NCI-H2171 (cell line): ENCODE measurements at regions not wholly inside any gene's neighbourhood (a gene's known extent, or its start where the extent isn't known, plus 50 kb on each side); places are given as distances from the start of the nearest gene placed in this dataset.

Experiments used
- DNase-seq: peaks from one replicate; lab custom pipeline; 2025; lab: John Stamatoyannopoulos, UW

GRCh38 chr15:81483496-81483895 is 109.5 kb upstream of the TMC3 start:
- no peak for DNase-seq

- no peak for DNase-seq
These were observed 107.3 kb upstream of the TMC3 start for GRCh38 chr15:81481346-81481745.

DNA sequence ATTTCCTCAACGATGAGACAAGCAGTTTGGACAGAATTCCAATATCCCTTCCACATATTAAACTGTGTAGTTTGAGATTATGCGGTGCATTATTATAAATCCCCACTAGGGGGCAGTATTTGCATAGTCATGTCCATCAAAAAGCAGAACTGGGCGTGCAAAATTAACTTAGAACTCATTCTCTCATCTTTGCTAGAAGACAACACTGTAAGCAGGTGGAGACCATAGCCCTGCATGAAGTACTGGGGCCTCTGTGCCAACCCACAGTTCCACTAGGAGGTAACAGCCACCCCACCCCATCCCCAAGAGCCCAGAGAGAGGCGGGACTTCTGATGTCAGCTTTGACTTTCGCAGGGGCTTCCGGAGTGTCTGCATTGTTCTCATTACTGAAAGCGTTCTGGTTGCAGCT is 106.6 kb upstream of the TMC3 start:
- DNase-seq, result peak; percentile 71

DNA sequence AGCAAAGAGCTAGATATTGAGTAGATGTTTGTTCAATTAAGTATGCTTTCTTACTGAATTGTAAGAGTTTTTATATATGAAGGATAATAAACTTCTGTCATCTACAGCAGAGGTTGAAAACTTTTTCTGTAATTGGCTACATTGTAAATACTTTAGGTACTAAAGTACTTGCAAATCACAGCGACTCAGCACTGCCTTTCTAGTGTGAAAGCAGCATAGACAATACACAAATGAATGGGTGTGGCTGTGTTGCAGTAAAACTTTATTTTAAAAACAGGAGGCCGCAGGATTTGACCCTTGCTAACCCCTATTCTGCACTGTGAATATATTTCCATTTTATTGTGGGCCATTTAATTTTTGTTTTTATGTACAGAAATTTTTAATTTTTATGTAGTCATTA is 104.3 kb upstream of the TMC3 start:
- no peak for DNase-seq

- no peak for DNase-seq
These were observed 101.9 kb upstream of the TMC3 start for GRCh38 chr15:81475926-81476325.

- no peak for DNase-seq
These were observed 101.5 kb upstream of the TMC3 start for GRCh38 chr15:81475471-81475870.

DNA sequence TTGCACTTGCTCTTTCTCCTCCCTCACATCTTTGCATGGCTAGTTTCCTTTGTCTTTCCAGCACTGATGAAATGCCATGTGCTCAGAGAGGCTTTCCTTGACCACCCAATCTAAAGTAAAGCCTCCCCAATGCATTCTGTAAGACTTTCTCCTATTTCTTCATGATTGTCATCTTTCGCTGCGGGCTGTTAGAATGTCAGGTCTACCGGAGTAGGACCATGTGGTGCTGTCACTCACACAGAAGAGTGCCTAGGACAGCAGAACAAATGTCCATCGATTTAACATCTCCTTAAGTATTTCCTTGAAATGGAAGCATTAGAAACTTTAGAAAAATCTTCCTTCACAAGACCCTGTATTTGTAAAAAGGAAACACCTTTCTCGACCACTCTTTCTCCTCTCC is 99.9 kb upstream of the TMC3 start:
- no peak for DNase-seq

- DNase-seq, result no peak
These were observed 99.2 kb upstream of the TMC3 start for GRCh38 chr15:81473177-81473576.

DNA sequence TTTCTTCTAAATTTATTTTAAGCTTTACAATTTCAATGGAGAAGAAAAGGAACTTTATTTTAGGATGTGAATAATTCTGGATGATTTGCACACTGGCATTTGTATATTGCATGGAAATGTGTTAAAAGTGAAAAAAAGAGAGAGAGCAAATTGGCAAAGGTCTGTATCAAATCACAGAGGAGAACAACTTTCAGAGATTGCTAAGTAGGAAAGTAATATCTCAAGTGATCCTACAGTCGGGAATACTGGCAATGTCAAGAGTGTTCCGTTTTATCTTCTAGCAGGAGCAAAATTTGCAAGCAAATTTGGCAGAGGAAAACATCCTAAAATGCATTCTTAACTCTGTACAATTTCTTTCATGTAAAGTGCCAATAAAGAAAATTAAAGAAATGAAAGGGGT is 97.1 kb upstream of the TMC3 start:
- no peak for DNase-seq

GRCh38 chr15:81469154-81469553 is 95.1 kb upstream of the TMC3 start:
- DNase-seq, result no peak

DNA sequence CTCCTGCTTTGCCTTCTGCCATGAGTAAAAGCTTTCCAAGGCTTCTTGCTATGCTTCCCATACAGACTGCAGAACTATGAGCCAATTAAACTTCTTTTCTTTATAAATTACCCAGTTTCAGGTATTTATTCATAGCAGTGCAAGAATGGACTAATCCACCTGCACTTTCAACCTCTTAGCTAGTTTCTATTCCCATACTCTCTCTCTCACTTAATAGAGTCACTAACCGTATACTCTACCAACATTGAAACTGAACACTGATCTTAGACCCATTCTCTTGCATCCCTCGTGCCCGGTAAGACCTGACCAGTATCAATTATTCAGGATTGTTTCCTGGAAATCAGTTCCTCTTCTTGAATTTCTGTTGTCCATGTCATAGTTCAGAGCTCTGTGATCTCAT is 92.7 kb upstream of the TMC3 start:
- DNase-seq, result no peak

- peak; percentile 53 for DNase-seq
These were observed 80.0 kb upstream of the TMC3 start for GRCh38 chr15:81454024-81454423.

DNA sequence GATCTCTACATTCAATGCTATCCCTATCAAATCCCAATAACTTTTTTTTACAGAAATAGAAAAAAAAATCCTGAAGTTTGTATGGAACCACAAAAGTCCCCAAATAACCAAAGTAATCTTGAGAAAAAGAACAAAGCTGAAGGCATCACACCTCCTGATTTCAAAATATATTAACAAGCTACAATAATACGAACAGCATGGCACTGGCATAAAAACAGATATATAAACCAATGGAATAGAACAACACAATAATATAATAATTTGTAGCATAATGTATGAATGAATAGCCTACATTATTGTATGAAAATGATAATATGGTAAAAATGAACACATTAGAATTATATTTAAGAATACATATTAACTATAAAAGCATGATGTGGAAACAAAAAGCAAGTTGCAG is 76.7 kb upstream of the TMC3 start:
- no peak for DNase-seq

GRCh38 chr15:81449836-81450474 is 75.9 kb upstream of the TMC3 start:
- DNase-seq, result no peak

- no peak for DNase-seq
These were observed 69.2 kb upstream of the TMC3 start for GRCh38 chr15:81443040-81443820.

DNA sequence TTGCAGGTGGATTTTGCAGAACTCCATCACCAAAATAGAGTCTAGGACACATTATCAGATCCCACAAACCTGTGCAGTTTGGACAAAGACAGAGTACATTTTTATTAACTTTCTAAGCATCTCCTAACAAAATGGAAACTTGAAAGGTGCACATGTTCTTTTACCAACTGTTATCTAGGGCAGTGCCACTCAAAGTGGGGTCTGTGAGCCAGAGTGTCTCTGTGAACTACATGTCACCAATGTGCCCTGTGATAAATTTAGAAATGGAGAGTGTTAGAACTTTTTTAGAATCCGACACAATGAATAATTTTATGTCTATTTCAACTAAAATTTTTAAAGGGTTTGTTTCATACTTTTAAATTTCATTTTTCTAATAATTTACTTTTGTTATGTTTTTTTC is 68.4 kb upstream of the TMC3 start:
- no peak for DNase-seq

DNA sequence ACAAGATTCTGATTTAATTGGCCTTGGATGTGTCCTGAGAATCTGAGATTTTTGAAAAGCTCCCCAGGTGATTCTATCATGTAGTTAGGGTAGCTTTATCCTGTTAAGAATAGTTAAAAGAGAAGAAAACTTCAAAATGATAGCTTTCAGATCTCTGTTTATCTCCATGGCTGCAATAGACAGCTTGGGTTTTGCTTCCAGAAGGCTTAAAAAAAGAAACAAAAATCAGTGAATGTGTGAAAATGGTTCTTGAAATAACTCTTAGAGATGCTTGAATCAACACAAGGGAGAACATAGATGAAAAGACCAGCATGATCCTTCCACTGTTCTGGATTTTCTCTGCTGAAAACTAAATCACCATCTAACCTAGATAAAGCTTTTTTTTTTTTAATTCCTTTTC is 60.8 kb upstream of the TMC3 start:
- DNase-seq, result no peak

DNA sequence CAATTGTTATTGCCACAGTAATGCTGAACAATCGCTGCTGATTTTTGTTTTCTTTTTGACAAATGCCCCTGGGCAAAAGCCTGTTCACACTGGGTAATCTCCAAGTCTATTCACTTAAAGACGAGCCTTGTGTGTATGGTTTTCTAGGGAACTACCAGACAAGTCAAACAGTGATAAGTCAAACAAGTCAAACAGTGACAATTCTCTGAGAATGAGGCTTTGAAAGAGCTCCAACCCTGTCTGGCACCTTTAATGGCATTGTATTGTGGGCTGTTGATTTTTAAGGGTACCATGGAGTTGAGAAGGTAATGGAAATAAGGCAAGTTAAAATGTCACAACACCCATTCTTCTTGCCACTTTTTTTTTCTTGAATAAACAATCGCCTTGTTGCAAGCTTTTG is 59.4 kb upstream of the TMC3 start:
- DNase-seq, result no peak

GRCh38 chr15:81432179-81432578 is 58.2 kb upstream of the TMC3 start:
- no peak for DNase-seq

- peak; percentile 10 for DNase-seq
These were observed 53.2 kb upstream of the TMC3 start for GRCh38 chr15:81427176-81427575.

DNA sequence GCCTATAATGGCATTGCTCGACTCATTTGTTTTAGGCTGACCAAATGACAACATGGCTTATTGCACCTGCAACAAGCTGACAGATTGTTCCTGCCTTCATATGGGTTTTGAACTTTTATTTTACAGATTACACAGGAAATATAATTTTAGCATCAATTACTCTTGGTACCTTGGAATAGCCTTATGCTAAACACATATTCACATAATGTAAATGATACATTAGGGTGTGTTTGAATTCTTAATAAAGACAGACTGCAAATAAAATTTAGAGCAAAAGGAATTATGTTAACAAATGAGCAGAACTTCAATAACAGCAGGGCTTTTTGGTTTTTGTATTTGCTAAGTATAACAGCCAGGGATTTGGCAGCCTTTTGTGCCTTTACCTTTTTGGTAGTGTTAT is 51.9 kb upstream of the TMC3 start:
- no peak for DNase-seq
